Mesothelial cell of epicardium (in vitro differentiated cells): ENCODE measurements at regions not wholly inside any gene's neighbourhood (a gene's known extent, or its start where the extent isn't known, plus 50 kb on each side); places are given as distances from the start of the nearest gene placed in this dataset.

Experiments
- DNase-seq, 2 experiments: peaks; one replicate each; pipeline ENCODE4 v3.0.0; 2021; ENCODE audit warnings: low spot score in 2 of 2; ENCODE audit not compliant: unreplicated experiment in 2 of 2
- H3K27ac Mint-ChIP-seq: 2 replicates; pipeline ENCODE4 v1.8.0; 2021; ENCODE audit warnings: mixed read lengths
- H3K27me3 Mint-ChIP-seq: 2 replicates; pipeline ENCODE4 v1.8.0; 2021; ENCODE audit warnings: low read depth, mixed read lengths
- H3K36me3 Mint-ChIP-seq: 2 replicates; pipeline ENCODE4 v1.8.0; 2021; ENCODE audit warnings: mixed read lengths
- H3K4me1 Mint-ChIP-seq: 2 replicates; pipeline ENCODE4 v1.8.0; 2021; ENCODE audit warnings: mixed read lengths
- H3K4me3 Mint-ChIP-seq: 2 replicates; pipeline ENCODE4 v1.8.0; 2021; ENCODE audit warnings: mild to moderate bottlenecking, moderate library complexity, mixed read lengths
- H3K9me3 Mint-ChIP-seq: 2 replicates; pipeline ENCODE4 v1.8.0; 2021; ENCODE audit warnings: mixed read lengths
- TF ChIP-seq, protein P1 (sequence below): fragments of 200-600 bp; sonication (generic); IDR thresholded peaks from one replicate; pipeline ENCODE4 v1.5.0; 2021; ENCODE audit warnings: antibody characterized with exemption; ENCODE audit not compliant: unreplicated experiment

DNA sequence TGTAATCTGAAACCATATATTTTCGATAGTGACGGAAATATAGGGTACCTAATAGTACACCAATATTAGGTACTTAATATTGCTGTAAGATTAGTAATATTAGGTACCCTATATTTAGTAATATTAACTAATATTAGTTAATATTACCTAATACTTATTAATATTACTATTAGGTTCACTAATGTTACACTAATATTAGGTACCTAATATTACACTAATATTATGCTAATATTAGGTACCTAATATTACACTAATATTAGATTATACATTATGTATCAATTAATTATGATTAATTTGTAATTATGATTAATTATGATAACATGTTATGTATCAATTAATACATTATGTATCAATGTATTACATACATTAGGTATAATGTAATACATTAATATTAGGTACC is 518.2 kb upstream of the LRATD1 start:
- Mint-ChIP-seq H3K27me3 (no peaks in the 10 kb centered on the region), H3K4me3 (no peak overlapping the region), H3K27ac (no peak overlapping the region), H3K9me3 (no peaks in the 10 kb centered on the region), H3K36me3 (no peaks in the 10 kb centered on the region), H3K4me1 (no peaks in the 10 kb centered on the region)
- no peak for DNase-seq
- TF ChIP-seq, protein P1, sequence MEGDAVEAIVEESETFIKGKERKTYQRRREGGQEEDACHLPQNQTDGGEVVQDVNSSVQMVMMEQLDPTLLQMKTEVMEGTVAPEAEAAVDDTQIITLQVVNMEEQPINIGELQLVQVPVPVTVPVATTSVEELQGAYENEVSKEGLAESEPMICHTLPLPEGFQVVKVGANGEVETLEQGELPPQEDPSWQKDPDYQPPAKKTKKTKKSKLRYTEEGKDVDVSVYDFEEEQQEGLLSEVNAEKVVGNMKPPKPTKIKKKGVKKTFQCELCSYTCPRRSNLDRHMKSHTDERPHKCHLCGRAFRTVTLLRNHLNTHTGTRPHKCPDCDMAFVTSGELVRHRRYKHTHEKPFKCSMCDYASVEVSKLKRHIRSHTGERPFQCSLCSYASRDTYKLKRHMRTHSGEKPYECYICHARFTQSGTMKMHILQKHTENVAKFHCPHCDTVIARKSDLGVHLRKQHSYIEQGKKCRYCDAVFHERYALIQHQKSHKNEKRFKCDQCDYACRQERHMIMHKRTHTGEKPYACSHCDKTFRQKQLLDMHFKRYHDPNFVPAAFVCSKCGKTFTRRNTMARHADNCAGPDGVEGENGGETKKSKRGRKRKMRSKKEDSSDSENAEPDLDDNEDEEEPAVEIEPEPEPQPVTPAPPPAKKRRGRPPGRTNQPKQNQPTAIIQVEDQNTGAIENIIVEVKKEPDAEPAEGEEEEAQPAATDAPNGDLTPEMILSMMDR = no peak

DNA sequence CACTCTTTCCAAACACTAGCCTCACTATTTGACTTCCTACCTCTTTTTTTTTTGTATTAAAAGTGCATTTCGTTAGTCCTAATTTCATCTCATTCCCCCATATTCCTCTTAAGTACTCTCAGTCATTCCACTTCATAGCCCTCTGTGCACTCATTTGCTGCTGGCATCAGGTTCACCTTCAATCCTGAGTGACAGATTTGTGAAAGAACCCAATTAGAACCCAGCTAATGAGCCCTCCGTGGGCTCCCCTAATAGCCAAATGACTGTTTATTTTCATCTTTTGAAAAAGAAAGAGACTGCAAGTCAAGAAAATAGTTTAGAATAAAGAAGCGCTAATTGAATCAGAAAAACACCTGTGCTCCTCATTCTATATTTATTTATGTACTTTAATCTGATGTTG is 512.1 kb upstream of the LRATD1 start:
- Mint-ChIP-seq H3K4me1 (no peaks in the 10 kb centered on the region), H3K36me3 (no peaks in the 10 kb centered on the region), H3K4me3 (no peak overlapping the region)

DNA sequence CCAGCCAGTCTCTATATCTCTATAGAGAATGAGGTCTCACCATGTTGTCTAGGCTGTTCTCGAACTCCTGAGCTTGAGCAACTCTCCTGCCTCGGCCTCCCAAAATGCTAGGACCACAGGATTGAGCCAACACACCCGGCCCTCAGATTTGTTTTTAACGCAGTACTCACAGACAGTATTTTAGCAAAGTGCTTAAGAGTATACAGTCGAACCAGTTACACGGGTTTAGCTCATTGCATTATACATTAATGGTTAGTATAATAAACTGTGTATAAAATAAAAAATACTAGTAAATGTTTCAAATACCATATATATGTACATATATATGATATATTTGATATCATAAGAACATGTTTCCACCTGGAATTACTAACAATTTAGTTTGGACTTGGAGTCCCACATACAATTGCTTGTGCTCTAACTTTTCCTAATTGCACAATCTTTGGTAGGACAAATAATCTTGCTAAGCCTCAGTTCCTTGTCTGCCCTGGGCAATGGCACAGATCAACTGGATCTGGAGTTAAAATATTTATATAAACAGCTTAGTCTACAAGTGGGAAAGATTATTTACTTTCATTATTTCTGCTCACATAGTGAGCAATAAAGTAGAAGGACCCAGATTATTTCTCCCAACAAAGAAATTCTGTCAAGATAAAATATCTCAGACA is 508.9 kb upstream of the LRATD1 start:
- Mint-ChIP-seq H3K4me3 (no peak overlapping the region), H3K36me3 (no peaks in the 10 kb centered on the region)
- TF ChIP-seq, protein P1 = no peak

More for the DNA sequence above, 512.1 kb upstream of the LRATD1 start:
- H3K9me3 Mint-ChIP-seq = no peaks in the 10 kb centered on the region
- DNase-seq = no peak
- H3K27ac Mint-ChIP-seq = no peak overlapping the region
- TF ChIP-seq, protein P1 = no peak
- peaks cover 7% of the 10 kb centered on the region for H3K27me3 Mint-ChIP-seq

DNA sequence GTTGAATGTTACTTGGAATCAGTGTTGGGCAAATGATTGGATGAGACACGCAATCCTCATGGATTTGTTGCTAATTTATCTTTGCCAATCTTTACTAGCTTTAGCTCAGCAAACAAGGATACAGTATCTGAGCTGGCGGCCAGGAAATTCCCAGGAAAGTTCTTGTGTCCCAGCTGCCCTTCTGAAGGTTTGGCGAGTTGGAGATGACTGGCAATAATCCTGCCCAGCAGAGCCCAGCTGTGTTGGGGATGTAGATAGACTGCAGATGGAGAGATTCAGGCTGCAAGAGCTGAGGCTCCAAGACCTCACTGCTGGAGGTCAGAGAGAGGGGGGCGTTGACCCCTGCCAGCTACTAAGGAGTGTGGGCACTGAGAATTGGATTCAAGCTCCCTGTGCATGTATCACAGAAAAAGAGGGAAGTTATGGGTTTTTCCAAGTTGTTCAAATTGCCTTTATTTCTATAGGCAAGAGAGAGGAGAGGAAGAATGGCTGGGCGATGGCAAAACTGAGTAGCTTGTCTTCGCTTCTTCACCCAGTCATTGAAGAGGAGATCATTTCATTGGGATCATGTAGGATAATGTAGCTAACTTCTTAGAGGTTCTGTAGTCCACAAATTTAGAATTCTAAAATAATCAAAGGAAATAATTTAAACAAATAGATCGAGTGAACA is 506.8 kb upstream of the LRATD1 start:
- Mint-ChIP-seq H3K9me3 (peaks cover 6% of the 10 kb centered on the region), H3K27ac (no peak overlapping the region), H3K27me3 (peaks cover 9% of the 10 kb centered on the region), H3K36me3 (no peaks in the 10 kb centered on the region), H3K4me3 (no peak overlapping the region), H3K4me1 (no peaks in the 10 kb centered on the region)
- TF ChIP-seq, protein P1 = no peak
- DNase-seq = no peak

More for the DNA sequence above, 508.9 kb upstream of the LRATD1 start:
- no peak for DNase-seq
- H3K27me3 Mint-ChIP-seq = peaks cover 9% of the 10 kb centered on the region
- H3K9me3 Mint-ChIP-seq = peaks cover 6% of the 10 kb centered on the region
- H3K4me1 Mint-ChIP-seq = no peaks in the 10 kb centered on the region
- H3K27ac Mint-ChIP-seq = no peak overlapping the region

DNA sequence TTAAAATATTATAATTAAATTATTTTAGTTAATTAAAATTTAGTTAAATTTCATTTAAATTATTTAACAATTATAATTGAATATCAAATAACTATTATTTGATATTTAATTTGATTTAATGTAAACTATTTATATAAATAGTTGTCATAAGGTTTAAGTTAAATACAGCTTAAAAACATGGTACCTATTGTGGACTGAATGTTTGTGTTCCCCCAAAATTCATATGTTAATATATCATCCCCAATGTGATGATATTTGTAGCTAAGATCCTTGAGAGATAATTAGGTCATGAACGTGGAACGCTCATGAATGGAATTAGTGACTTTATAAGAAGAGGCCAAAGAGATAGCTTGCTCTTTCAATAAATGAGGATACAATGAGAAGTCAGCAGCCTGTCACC is 505.7 kb upstream of the LRATD1 start:
- H3K36me3 Mint-ChIP-seq = no peaks in the 10 kb centered on the region
- H3K27me3 Mint-ChIP-seq = peaks cover 1% of the 10 kb centered on the region
- H3K27ac Mint-ChIP-seq = no peak overlapping the region
- no peaks in the 10 kb centered on the region for H3K4me1 Mint-ChIP-seq
- TF ChIP-seq, protein P1 = no peak
- no peak overlapping the region for H3K4me3 Mint-ChIP-seq
- H3K9me3 Mint-ChIP-seq = peaks cover 6% of the 10 kb centered on the region
- no peak for DNase-seq
